SK-N-DZ (cell line): ENCODE measurements at regions not wholly inside any gene's neighbourhood (a gene's known extent, or its start where the extent isn't known, plus 50 kb on each side); places are given as distances from the start of the nearest gene placed in this dataset.
"Not testable (repeated sequence)": the region's sequence is repeated elsewhere in the genome, so short reads cannot be mapped to it uniquely, and the experiment has no call there.

ENCODE experiments used
- DNase-seq: peaks from one replicate; pipeline ENCODE4 v3.0.0-alpha.2; 2015; ENCODE audit warnings: low spot score

- DNase-seq: no peak
Observed at GRCh38 chr14:22492622-22493542, 96.1 kb downstream of the DAD1 start.

DNA sequence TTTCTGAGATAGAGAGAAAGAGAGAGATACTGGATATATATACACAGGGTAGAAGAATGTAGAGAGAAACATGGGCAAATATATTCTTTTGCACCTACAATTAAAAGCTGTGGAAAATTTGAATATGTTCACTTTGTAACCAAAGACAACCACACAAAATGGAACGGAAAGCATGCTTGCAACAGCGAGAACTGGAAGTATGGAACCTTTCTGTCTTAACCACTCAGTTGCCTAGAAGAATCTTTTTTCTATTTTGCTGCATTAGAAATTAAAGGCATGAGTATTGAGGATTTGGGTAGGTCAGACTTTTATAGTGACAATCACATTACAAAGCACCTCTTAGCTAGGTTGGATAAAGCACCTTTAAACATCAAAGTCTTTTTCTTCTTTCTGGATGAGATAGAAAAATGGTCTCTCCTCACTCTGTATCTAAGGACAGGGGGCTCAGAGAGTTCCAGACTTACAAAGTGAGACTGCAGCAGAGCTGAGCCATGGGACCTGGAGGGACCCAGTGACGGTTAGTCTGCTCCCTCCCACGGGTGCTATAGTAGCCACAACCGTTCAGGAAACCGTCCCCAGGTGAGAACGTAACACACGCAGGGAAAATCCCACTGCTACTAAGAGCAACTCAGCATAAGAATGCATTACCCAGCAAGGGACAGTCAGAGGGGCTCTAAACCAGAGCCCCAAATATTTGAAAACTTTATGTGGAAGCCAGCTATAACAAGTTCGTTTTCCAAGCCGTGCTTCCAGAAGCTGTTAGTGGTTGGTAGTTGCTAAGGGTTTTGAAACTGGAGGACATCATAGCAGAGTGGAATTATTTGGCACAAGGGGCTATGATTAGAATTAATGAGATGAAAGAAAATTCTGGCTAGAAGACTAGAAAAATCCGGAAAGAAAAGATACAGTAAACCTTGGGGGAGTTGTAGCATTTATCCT, 97.1 kb downstream of the DAD1 start:
- no peak for DNase-seq

DNA sequence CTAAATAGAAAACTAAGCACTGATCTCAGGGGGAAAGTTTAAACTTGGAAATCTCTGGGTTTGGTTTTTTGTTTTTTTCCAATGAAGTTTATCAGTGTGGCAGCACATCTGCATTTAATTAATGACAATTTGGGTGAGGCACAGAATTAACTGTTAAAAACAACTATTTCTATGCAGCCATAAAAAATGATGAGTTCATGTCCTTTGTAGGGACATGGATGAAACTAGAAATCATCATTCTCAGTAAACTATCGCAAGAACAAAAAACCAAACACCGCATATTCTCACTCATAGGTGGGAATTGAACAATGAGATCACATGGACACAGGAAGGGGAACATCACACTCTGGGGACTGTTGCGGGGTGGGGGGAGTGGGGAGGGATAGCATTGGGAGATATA, 98.0 kb downstream of the DAD1 start:
- DNase-seq: not testable (repeated sequence)

- DNase-seq: no peak
Observed at GRCh38 chr14:22489957-22490950, 98.8 kb downstream of the DAD1 start.

- no peak for DNase-seq
Observed at GRCh38 chr14:22489244-22489545, 99.8 kb downstream of the DAD1 start.

DNA sequence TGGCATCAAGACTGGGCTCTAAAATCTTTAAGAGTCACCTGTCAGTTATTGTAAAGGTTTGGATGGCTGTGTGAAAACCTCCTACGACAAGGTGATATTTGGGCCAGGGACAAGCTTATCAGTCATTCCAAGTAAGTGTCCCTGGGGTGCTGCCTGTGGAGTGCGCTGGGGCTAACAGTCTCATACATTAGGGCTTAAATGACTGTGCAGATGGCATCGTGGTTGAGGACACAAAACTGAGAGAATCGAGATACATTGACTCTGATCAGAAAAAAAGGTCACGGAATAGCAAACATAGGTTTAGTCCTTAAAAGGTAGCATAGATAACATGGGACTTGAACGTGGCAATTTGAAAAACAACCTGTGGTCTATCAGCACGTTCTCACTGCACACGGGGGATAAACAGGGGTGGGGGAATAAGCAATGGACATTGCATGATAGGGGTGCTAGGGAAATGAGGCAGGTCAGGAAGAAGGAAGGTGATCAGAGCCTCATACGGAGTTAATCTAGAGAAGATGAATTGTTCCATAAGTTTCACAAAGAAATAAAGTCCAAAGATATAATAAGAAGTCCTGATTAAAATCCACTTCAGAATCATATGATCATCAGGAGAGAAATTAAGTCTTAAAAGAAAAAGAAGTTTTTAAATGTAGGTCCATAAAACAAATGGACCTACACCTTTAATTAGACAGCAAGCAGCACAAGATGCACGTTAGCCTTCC, 100.3 kb downstream of the DAD1 start:
- DNase-seq: no peak

- no peak for DNase-seq
Observed at GRCh38 chr14:22487941-22488340, 101.1 kb downstream of the DAD1 start.

- no peak for DNase-seq
Observed at GRCh38 chr14:22487401-22487800, 101.6 kb downstream of the DAD1 start.

DNA sequence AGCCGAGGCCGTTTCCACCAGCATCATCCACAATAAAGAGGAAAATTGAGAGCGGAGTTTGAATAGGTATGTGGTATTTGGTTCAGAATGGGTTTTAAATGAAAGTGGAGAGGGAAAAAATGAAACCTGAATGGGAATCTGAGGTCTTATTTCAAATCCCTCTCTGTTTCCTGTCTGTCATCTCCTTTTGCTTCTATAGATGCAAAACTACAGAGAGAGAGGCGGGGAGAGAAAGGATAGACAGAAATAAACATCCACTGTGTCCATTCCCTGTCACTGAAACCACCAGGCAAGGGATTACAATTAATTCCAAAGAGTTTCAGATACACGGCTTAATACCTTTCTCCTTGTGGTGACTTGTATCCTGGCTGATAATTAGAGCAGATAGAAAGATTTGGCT, 102.3 kb downstream of the DAD1 start:
- DNase-seq: no peak

- DNase-seq: no peak
Observed at GRCh38 chr14:22485649-22486048, 103.4 kb downstream of the DAD1 start.

DNA sequence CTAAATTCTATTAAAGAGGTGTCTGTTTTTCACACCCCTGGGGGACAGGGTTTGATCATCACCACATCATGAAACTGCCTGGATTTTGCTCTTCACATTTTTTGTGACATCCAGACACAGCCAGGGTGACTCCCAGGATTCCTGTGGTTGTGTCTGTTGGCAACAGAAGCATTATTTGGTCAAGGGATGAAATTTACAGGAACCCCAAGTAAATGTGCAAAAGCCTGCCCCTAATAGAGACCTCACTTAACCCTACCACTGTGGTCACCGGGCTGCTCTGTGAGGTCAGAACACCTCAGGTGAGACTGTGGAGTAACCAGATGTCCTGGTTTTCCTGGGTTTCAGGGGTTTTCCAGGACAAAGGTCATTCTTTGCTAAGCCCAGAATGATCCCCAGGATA, 103.8 kb downstream of the DAD1 start:
- no peak for DNase-seq

DNA sequence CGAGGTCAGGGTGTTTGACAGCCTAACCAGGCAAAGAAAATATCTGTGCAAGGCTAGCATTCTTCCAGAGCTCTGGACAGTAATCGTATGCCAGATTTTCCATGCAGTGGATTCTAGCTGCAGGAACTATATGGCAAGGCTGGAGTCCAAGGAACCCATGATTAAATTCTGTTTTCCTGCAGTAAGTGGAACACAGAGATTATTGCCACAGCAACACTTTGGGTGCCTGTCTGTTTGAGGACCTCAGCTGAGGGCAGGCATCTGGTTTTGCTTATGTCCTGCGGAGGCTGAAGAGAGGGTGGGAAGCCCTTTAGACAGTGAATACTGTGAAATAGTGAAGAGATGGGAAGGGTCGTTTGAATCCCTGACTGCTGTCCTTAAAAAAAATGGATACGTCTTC, 104.4 kb downstream of the DAD1 start:
- no peak for DNase-seq

DNA sequence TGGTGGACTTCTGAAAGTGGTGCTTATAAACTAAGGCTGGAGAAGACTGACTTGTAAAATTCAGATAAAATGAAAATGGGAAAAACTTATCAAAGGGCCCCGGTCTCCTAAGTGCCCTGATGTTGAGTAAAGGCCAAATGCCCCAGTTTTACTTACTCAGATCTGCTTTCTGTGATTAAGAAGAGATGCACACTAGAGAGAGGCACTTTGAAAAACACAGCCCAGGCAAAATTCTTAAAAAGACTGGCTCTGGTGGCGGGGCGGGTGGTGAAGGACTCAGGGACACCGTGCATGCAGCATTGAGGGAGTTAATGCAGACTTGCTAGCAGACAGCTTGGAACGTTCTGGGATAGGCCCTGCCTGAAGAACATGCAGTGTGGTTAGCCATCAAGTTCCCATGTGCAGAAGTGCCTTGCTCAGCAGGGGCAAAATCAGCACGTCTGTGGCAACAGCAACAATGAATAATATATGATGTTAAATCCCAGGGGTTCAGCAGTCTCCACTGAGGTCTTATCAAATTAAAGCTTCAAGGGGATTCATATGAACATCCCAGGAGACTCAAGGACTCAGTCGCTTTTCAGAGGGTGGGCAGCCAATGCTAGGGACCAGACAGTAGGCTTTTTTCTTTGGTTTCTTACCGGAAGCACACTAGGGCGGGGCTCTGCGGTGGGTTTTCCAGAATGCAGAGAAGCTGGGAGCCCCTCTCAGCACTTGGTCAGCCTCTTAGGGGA, 105.0 kb downstream of the DAD1 start:
- DNase-seq: no peak

- DNase-seq: no peak
Observed at GRCh38 chr14:22482782-22483553, 106.1 kb downstream of the DAD1 start.

GRCh38 chr14:22482085-22482694, 106.8 kb downstream of the DAD1 start:
- no peak for DNase-seq

- no peak for DNase-seq
Observed at GRCh38 chr14:22481546-22481945, 107.5 kb downstream of the DAD1 start.

- DNase-seq: no peak
Observed at GRCh38 chr14:22479776-22480464, 109.1 kb downstream of the DAD1 start.

- DNase-seq: no peak
Observed at GRCh38 chr14:22479132-22479531, 109.9 kb downstream of the DAD1 start.
